Osteoblast (primary cell): ENCODE measurements at regions not wholly inside any gene's neighbourhood (a gene's known extent, or its start where the extent isn't known, plus 50 kb on each side); places are given as distances from the start of the nearest gene placed in this dataset.
"Not testable (repeated sequence)": the region's sequence is repeated elsewhere in the genome, so short reads cannot be mapped to it uniquely, and the experiment has no call there.

Experiments used
- DNase-seq: peaks from one replicate; pipeline ENCODE4 v3.0.0; 2011; ENCODE audit warnings: low spot score, mixed read lengths; ENCODE audit not compliant: insufficient read length; ENCODE audit errors: missing footprints
- H2AFZ ChIP-seq: 2 replicates; pipeline ENCODE4 v1.6.0; 2011; ENCODE audit warnings: mild to moderate bottlenecking, low read length
- H3K27ac ChIP-seq: 2 replicates; pipeline ENCODE4 v1.5.1; 2011; ENCODE audit warnings: mild to moderate bottlenecking, low read depth, low read length, moderate library complexity
- H3K27me3 ChIP-seq: 2 replicates; pipeline ENCODE4 v1.6.0; 2012; ENCODE audit warnings: mild to moderate bottlenecking, control low read depth, inconsistent platforms, low read length, moderate library complexity; ENCODE audit not compliant: insufficient read depth
- H3K36me3 ChIP-seq: 2 replicates; pipeline ENCODE4 v1.5.1; 2011; ENCODE audit warnings: mild to moderate bottlenecking, low read length, control low read depth, moderate library complexity; ENCODE audit not compliant: insufficient read depth
- H3K4me1 ChIP-seq: 2 replicates; pipeline ENCODE4 v1.5.1; 2011; ENCODE audit warnings: mild to moderate bottlenecking, low read length, control low read depth, moderate library complexity; ENCODE audit not compliant: insufficient read depth
- H3K4me2 ChIP-seq: 2 replicates; pipeline ENCODE4 v1.6.0; 2011; ENCODE audit warnings: mild to moderate bottlenecking, low read length; ENCODE audit not compliant: insufficient read depth
- H3K4me3 ChIP-seq: fragments of 200-600 bp; sonication (generic); 3 replicates; pipeline ENCODE4 v1.5.1; 2012; ENCODE audit warnings: mild to moderate bottlenecking, low read length, inconsistent platforms; ENCODE audit not compliant: insufficient read depth
- H3K79me2 ChIP-seq: 2 replicates; pipeline ENCODE4 v1.6.0; 2012; ENCODE audit warnings: mild to moderate bottlenecking, low read length, control low read depth, inconsistent platforms; ENCODE audit not compliant: insufficient read depth
- H3K9me3 ChIP-seq: 2 replicates; pipeline ENCODE4 v1.5.1; 2011; ENCODE audit warnings: low read depth, low read length, control low read depth
- H4K20me1 ChIP-seq: 2 replicates; pipeline ENCODE4 v1.6.0; 2012; ENCODE audit warnings: mild to moderate bottlenecking, low read length, control low read depth; ENCODE audit not compliant: insufficient read depth
- TF ChIP-seq, protein P1 (sequence below): IDR thresholded peaks from 2 replicates; pipeline ENCODE4 v1.5.1; 2011; ENCODE audit warnings: mild to moderate bottlenecking, low read depth, low read length, moderate library complexity; ENCODE audit errors: extremely low read depth

DNA sequence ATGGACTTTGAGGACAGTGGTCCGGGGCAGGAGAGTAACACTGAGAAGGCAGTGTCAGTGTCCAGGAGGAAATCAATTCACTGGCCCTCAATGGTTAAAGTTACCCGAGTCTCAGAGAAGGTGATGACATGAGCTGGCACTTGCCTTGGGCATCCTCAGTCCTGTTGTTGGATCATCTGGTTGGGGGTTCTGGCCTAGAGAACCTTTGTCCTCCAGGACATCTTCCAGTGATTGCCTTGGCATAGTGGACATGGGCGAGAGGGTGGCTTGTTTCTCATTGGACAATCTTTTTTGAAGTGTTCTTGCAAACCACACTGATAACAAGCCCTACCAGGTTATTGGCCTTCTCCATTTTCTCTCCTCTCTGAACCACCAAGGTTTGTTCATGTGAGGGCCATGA, 83.4 kb upstream of the TERB2 start:
- Histone ChIP-seq H3K27ac (no peak overlapping the region), H3K4me2 (no peak overlapping the region), H3K27me3 (no peaks in the 10 kb centered on the region), H4K20me1 (no peaks in the 10 kb centered on the region), H2AFZ (no peak overlapping the region), H3K9me3 (peaks cover 6% of the 10 kb centered on the region), H3K79me2 (no peaks in the 10 kb centered on the region), H3K4me3 (no peak overlapping the region), H3K4me1 (no peaks in the 10 kb centered on the region), H3K36me3 (no peaks in the 10 kb centered on the region)
- DNase-seq = no peak
- TF ChIP-seq, protein P1, sequence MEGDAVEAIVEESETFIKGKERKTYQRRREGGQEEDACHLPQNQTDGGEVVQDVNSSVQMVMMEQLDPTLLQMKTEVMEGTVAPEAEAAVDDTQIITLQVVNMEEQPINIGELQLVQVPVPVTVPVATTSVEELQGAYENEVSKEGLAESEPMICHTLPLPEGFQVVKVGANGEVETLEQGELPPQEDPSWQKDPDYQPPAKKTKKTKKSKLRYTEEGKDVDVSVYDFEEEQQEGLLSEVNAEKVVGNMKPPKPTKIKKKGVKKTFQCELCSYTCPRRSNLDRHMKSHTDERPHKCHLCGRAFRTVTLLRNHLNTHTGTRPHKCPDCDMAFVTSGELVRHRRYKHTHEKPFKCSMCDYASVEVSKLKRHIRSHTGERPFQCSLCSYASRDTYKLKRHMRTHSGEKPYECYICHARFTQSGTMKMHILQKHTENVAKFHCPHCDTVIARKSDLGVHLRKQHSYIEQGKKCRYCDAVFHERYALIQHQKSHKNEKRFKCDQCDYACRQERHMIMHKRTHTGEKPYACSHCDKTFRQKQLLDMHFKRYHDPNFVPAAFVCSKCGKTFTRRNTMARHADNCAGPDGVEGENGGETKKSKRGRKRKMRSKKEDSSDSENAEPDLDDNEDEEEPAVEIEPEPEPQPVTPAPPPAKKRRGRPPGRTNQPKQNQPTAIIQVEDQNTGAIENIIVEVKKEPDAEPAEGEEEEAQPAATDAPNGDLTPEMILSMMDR = no peak

DNA sequence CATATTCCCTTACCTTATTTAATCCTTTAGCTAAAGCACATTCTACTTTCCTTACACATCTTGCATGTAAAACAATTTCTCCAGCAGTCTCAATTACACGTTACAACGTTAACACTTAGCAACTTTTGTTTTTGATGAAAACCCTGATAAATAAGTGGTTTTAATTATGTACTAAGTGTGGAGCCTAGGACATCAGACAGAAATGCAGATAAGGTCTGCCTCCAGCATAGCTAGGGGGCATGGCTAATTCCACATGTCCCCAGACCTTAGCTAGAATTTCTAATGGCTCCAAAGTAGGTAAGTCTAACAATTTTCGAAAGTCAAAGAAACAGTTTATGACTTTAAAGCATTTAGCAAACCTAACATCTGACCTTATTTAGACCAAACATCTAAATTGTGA, 77.4 kb upstream of the TERB2 start:
- Histone ChIP-seq H2AFZ (no peak overlapping the region), H3K36me3 (no peaks in the 10 kb centered on the region), H3K9me3 (peaks cover 6% of the 10 kb centered on the region), H4K20me1 (no peaks in the 10 kb centered on the region), H3K27ac (no peak overlapping the region), H3K4me2 (no peak overlapping the region), H3K4me1 (no peaks in the 10 kb centered on the region), H3K4me3 (no peak overlapping the region), H3K79me2 (no peaks in the 10 kb centered on the region), H3K27me3 (no peaks in the 10 kb centered on the region)
- TF ChIP-seq, protein P1 = no peak
- no peak for DNase-seq

- Histone ChIP-seq H3K27ac (no peak overlapping the region), H3K36me3 (no peaks in the 10 kb centered on the region), H3K79me2 (no peaks in the 10 kb centered on the region), H3K27me3 (no peaks in the 10 kb centered on the region), H3K4me3 (no peak overlapping the region), H3K9me3 (no peaks in the 10 kb centered on the region), H4K20me1 (no peaks in the 10 kb centered on the region), H3K4me1 (no peaks in the 10 kb centered on the region), H2AFZ (no peak overlapping the region), H3K4me2 (no peak overlapping the region)
- DNase-seq = no peak
- TF ChIP-seq, protein P1 = no peak
Measured at GRCh38 chr15:44882499-44882968, 74.0 kb upstream of the TERB2 start.

DNA sequence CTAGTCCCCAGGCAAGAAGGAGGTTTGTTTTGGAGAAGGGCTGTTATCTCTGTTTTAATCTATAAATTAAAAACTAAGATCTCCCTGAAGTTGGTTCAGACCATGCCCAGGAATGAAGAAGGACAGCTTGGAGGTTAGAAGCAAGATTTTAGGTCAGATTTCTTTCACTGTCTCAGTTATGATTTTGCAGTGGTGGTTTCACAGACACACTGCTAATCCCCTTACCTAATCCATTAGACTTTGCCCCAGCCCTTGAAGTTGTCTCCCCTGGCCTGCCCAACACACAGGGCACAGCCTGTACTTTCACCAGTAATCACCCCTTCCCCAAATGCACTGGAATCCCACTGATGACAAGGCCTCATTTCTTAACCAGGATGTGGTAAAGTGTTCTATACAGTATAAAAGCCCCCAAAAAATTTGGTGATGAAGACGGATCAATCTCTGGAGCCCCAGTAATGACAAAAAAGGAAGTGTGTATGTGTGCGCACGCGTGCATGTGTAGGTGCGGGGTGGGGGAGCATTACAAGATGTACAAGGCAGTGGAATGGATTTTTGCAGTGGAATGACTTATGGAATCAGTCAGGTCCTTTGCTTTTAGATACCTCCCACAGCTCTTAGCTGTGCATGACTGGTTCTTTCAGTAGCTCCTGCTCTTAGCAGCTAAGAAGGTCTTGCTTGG, 73.1 kb upstream of the TERB2 start:
- Histone ChIP-seq H2AFZ (no peak overlapping the region), H4K20me1 (no peaks in the 10 kb centered on the region), H3K27me3 (no peaks in the 10 kb centered on the region), H3K27ac (no peak overlapping the region), H3K4me1 (no peaks in the 10 kb centered on the region), H3K4me3 (no peak overlapping the region), H3K9me3 (no peaks in the 10 kb centered on the region), H3K4me2 (no peak overlapping the region), H3K36me3 (no peaks in the 10 kb centered on the region), H3K79me2 (no peaks in the 10 kb centered on the region)
- DNase-seq = no peak
- TF ChIP-seq, protein P1 = no peak

- not testable (repeated sequence) for H3K4me3 ChIP-seq, H3K27ac ChIP-seq
Measured at GRCh38 chr15:44898890-44899651, 57.4 kb upstream of the TERB2 start.

GRCh38 chr15:44899775-44900174, 56.7 kb upstream of the TERB2 start:
- not testable (repeated sequence) for H3K4me2 ChIP-seq, H3K9me3 ChIP-seq, H3K27me3 ChIP-seq, H3K27ac ChIP-seq, H3K4me3 ChIP-seq, H3K4me1 ChIP-seq, H3K79me2 ChIP-seq, H2AFZ ChIP-seq, H4K20me1 ChIP-seq, H3K36me3 ChIP-seq, DNase-seq

More at GRCh38 chr15:44898890-44899651, 57.4 kb upstream of the TERB2 start:
- H3K36me3 ChIP-seq, H3K27me3 ChIP-seq, H4K20me1 ChIP-seq, H2AFZ ChIP-seq, DNase-seq, H3K9me3 ChIP-seq, H3K79me2 ChIP-seq, H3K4me1 ChIP-seq, H3K4me2 ChIP-seq: not testable (repeated sequence)
